CD4-positive, alpha-beta T cell treated with Interleukin-1 beta for 1 hour (primary cell): ENCODE measurements at regions not wholly inside any gene's neighbourhood (a gene's known extent, or its start where the extent isn't known, plus 50 kb on each side); places are given as distances from the start of the nearest gene placed in this dataset.
"Not testable (repeated sequence)": the region's sequence is repeated elsewhere in the genome, so short reads cannot be mapped to it uniquely, and the experiment has no call there.

Experiments
- DNase-seq, 2 donors: peaks; one replicate each; pipeline ENCODE4 v3.0.0-alpha.2; 2020 to 2022

GRCh38 chr6:5896476-5897200 lies 110.1 kb downstream of the NRN1 start:
- no peak for DNase-seq

- DNase-seq, result no peak
Observed at GRCh38 chr6:5894357-5894756, 112.4 kb downstream of the NRN1 start.

- no peak for DNase-seq
Observed at GRCh38 chr6:5893295-5893694, 113.4 kb downstream of the NRN1 start.

- DNase-seq, result no peak
Observed at GRCh38 chr6:5892669-5893068, 114.1 kb downstream of the NRN1 start.

GRCh38 chr6:5878792-5879191 lies 127.9 kb downstream of the NRN1 start:
- DNase-seq, result no peak

- no peak for DNase-seq
Observed at GRCh38 chr6:5876076-5876475, 130.6 kb downstream of the NRN1 start.

GRCh38 chr6:5873976-5874375 lies 132.7 kb downstream of the NRN1 start:
- not testable (repeated sequence) for DNase-seq

GRCh38 chr6:5871296-5871695 lies 135.4 kb downstream of the NRN1 start:
- DNase-seq, result no peak

- peak in 1 of 2 donors; percentile 16 for DNase-seq
Observed at GRCh38 chr6:5869676-5870075, 137.0 kb downstream of the NRN1 start.

- no peak for DNase-seq
Observed at GRCh38 chr6:5869261-5869660, 137.5 kb downstream of the NRN1 start.

- peak in 1 of 2 donors; percentile 33 for DNase-seq
Observed at GRCh38 chr6:5866547-5867051, 140.1 kb downstream of the NRN1 start.

GRCh38 chr6:5865506-5866031 lies 141.2 kb downstream of the NRN1 start:
- DNase-seq, result no peak

GRCh38 chr6:5860849-5861248 lies 145.9 kb downstream of the NRN1 start:
- no peak for DNase-seq

GRCh38 chr6:5855787-5856470 lies 150.8 kb downstream of the NRN1 start:
- DNase-seq, result no peak

- no peak for DNase-seq
Observed at GRCh38 chr6:5854899-5855298, 151.8 kb downstream of the NRN1 start.

- DNase-seq, result peak; percentile 78 to 82
Observed at GRCh38 chr6:5851261-5851757, 155.4 kb downstream of the NRN1 start.

GRCh38 chr6:5850848-5851255 lies 155.9 kb downstream of the NRN1 start:
- no peak for DNase-seq

- no peak for DNase-seq
Observed at GRCh38 chr6:5846889-5847288, 159.8 kb downstream of the NRN1 start.

- DNase-seq, result no peak
Observed at GRCh38 chr6:5846335-5846734, 160.4 kb downstream of the NRN1 start.

GRCh38 chr6:5843078-5843477 lies 163.6 kb downstream of the NRN1 start:
- DNase-seq, result no peak

GRCh38 chr6:5840734-5841390 lies 165.9 kb downstream of the NRN1 start:
- no peak for DNase-seq

GRCh38 chr6:5838656-5839396 lies 167.9 kb downstream of the NRN1 start:
- DNase-seq, result no peak

- no peak for DNase-seq
Observed at GRCh38 chr6:5837323-5837722, 169.4 kb downstream of the NRN1 start.
